SK-N-SH treated with all-trans-retinoic acid at 6 μM for 48 hours (cell line): ENCODE measurements at regions not wholly inside any gene's neighbourhood (a gene's known extent, or its start where the extent isn't known, plus 50 kb on each side); places are given as distances from the start of the nearest gene placed in this dataset.

ENCODE experiments used
- ATAC-seq: fragments of 200-7000 bp; cut with Tn5 transposase; 3 replicates; pipeline ENCODE4 v1.9.1; 2020; ENCODE audit warnings: mild to moderate bottlenecking, moderate library complexity
- ARNTL ChIP-seq: fragments of 450-650 bp; formaldehyde crosslinking; IDR thresholded peaks from 2 replicates; pipeline ENCODE4 v1.5.0; 2020; ENCODE audit warnings: low read depth, mild to moderate bottlenecking, moderate library complexity, borderline replicate concordance
- BACH2 ChIP-seq: fragments of 250-450 bp; sonication (Bioruptor Pico); IDR thresholded peaks from 2 replicates; pipeline ENCODE4 v1.9.0; 2021; ENCODE audit warnings: mild to moderate bottlenecking, borderline replicate concordance
- CSDC2 ChIP-seq: fragments of 250-450 bp; sonication (Bioruptor Pico); IDR thresholded peaks from 2 replicates; pipeline ENCODE4 v1.5.0; 2020; ENCODE audit warnings: mild to moderate bottlenecking, moderate library complexity
- CSRNP3 ChIP-seq: fragments of 250-450 bp; sonication (Bioruptor Pico); IDR thresholded peaks from 2 replicates; pipeline ENCODE4 v1.5.1; 2021; ENCODE audit warnings: mild to moderate bottlenecking, moderate library complexity
- ESRRG ChIP-seq: fragments of 250-450 bp; sonication (Bioruptor Pico); IDR thresholded peaks from 2 replicates; pipeline ENCODE4 v1.6.1; 2021; ENCODE audit warnings: mild to moderate bottlenecking
- GLIS3 ChIP-seq: fragments of 250-450 bp; sonication (Bioruptor Pico); IDR thresholded peaks from 2 replicates; pipeline ENCODE4 v1.5.0; 2020; ENCODE audit warnings: mild to moderate bottlenecking, moderate library complexity
- ISL1 ChIP-seq: fragments of 250-450 bp; sonication (Bioruptor Pico); IDR thresholded peaks from 2 replicates; pipeline ENCODE4 v2.1.2; 2022; ENCODE audit warnings: mild to moderate bottlenecking, moderate library complexity
- OSR1 ChIP-seq: fragments of 250-450 bp; sonication (Bioruptor Pico); IDR thresholded peaks from 2 replicates; pipeline ENCODE4 v1.8.0; 2022; ENCODE audit warnings: moderate library complexity, mild to moderate bottlenecking, inconsistent platforms
- PATZ1 ChIP-seq: fragments of 250-450 bp; sonication (Bioruptor Pico); IDR thresholded peaks from 2 replicates; pipeline ENCODE4 v1.8.0; 2020; ENCODE audit warnings: mild to moderate bottlenecking, moderate library complexity, borderline replicate concordance
- POU6F1 ChIP-seq: fragments of 250-450 bp; sonication (Bioruptor Pico); IDR thresholded peaks from 2 replicates; pipeline ENCODE4 v1.8.0; 2021; ENCODE audit warnings: low read depth, mild to moderate bottlenecking, moderate library complexity, borderline replicate concordance
- PPARA ChIP-seq: fragments of 250-450 bp; sonication (Bioruptor Pico); IDR thresholded peaks from 2 replicates; pipeline ENCODE4 v1.5.0; 2020; ENCODE audit warnings: mild to moderate bottlenecking, borderline replicate concordance
- SNAI2 ChIP-seq: fragments of 250-450 bp; sonication (Bioruptor Pico); IDR thresholded peaks from 2 replicates; pipeline ENCODE4 v1.5.0; 2020; ENCODE audit warnings: mild to moderate bottlenecking, moderate library complexity
- TCF4 ChIP-seq: fragments of 250-450 bp; sonication (Bioruptor Pico); IDR thresholded peaks from 2 replicates; pipeline ENCODE4 v1.8.0; 2021; ENCODE audit warnings: mild to moderate bottlenecking, moderate library complexity, borderline replicate concordance
- TOX ChIP-seq: fragments of 250-450 bp; sonication (Bioruptor Pico); IDR thresholded peaks from 2 replicates; pipeline ENCODE4 v1.8.0; 2021; ENCODE audit warnings: mild to moderate bottlenecking, moderate library complexity, borderline replicate concordance
- ZFP30 ChIP-seq: fragments of 450-650 bp; formaldehyde crosslinking; IDR thresholded peaks from 2 replicates; pipeline ENCODE4 v1.5.0; 2022; ENCODE audit warnings: mild to moderate bottlenecking, moderate library complexity
- ZNF565 ChIP-seq: fragments of 450-650 bp; formaldehyde crosslinking; conservative IDR thresholded peaks from 2 replicates; pipeline ENCODE4 v1.5.0; 2020; ENCODE audit warnings: low read depth, mild to moderate bottlenecking, moderate library complexity
- ZNF70 ChIP-seq: fragments of 450-650 bp; formaldehyde crosslinking; IDR thresholded peaks from 2 replicates; pipeline ENCODE4 v1.5.0; 2020; ENCODE audit warnings: mild to moderate bottlenecking, moderate library complexity
- ZNF8 ChIP-seq: fragments of 450-650 bp; formaldehyde crosslinking; IDR thresholded peaks from 2 replicates; pipeline ENCODE4 v1.5.0; 2020; ENCODE audit warnings: mild to moderate bottlenecking, moderate library complexity
- TF ChIP-seq, protein P1 (sequence below): fragments of 250-450 bp; sonication (Bioruptor Pico); IDR thresholded peaks from 2 replicates; pipeline ENCODE4 v1.5.0; 2020; ENCODE audit warnings: mild to moderate bottlenecking, moderate library complexity
- TF ChIP-seq, protein P2 (sequence below): fragments of 250-450 bp; sonication (Bioruptor Pico); IDR thresholded peaks from 2 replicates; pipeline ENCODE4 v1.5.1; 2020; ENCODE audit warnings: low read depth, mild to moderate bottlenecking, moderate library complexity

- TF ChIP-seq CSRNP3 (CRISPR knock-in tag): no peak
These were observed 158.4 kb downstream of the GDAP2 start for GRCh38 chr1:117770981-117771531.

GRCh38 chr1:117779364-117779763, 150.1 kb downstream of the GDAP2 start:
- TF ChIP-seq ISL1 (CRISPR knock-in tag): no peak
- TF ChIP-seq ZNF565 (CRISPR knock-in tag): no peak
- TF ChIP-seq CSDC2 (CRISPR knock-in tag): no peak
- TF ChIP-seq ZNF8 (CRISPR knock-in tag): no peak
- TF ChIP-seq OSR1 (CRISPR knock-in tag): no peak
- TF ChIP-seq ARNTL (CRISPR knock-in tag): no peak
- no peak for TF ChIP-seq PPARA (CRISPR knock-in tag)
- TF ChIP-seq BACH2 (CRISPR knock-in tag): no peak
- no peak for TF ChIP-seq PATZ1 (CRISPR knock-in tag)
- no peak for TF ChIP-seq GLIS3
- no peak for TF ChIP-seq TOX (CRISPR knock-in tag)
- TF ChIP-seq ZFP30: no peak
- TF ChIP-seq, protein P1, sequence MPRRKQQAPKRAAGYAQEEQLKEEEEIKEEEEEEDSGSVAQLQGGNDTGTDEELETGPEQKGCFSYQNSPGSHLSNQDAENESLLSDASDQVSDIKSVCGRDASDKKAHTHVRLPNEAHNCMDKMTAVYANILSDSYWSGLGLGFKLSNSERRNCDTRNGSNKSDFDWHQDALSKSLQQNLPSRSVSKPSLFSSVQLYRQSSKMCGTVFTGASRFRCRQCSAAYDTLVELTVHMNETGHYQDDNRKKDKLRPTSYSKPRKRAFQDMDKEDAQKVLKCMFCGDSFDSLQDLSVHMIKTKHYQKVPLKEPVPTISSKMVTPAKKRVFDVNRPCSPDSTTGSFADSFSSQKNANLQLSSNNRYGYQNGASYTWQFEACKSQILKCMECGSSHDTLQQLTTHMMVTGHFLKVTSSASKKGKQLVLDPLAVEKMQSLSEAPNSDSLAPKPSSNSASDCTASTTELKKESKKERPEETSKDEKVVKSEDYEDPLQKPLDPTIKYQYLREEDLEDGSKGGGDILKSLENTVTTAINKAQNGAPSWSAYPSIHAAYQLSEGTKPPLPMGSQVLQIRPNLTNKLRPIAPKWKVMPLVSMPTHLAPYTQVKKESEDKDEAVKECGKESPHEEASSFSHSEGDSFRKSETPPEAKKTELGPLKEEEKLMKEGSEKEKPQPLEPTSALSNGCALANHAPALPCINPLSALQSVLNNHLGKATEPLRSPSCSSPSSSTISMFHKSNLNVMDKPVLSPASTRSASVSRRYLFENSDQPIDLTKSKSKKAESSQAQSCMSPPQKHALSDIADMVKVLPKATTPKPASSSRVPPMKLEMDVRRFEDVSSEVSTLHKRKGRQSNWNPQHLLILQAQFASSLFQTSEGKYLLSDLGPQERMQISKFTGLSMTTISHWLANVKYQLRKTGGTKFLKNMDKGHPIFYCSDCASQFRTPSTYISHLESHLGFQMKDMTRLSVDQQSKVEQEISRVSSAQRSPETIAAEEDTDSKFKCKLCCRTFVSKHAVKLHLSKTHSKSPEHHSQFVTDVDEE (CRISPR knock-in tag): no peak
- TF ChIP-seq, protein P2, sequence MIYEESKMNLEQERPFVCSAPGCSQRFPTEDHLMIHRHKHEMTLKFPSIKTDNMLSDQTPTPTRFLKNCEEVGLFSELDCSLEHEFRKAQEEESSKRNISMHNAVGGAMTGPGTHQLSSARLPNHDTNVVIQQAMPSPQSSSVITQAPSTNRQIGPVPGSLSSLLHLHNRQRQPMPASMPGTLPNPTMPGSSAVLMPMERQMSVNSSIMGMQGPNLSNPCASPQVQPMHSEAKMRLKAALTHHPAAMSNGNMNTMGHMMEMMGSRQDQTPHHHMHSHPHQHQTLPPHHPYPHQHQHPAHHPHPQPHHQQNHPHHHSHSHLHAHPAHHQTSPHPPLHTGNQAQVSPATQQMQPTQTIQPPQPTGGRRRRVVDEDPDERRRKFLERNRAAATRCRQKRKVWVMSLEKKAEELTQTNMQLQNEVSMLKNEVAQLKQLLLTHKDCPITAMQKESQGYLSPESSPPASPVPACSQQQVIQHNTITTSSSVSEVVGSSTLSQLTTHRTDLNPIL (CRISPR knock-in tag): no peak
- TF ChIP-seq SNAI2 (CRISPR knock-in tag): no peak
- no peak for TF ChIP-seq TCF4 (CRISPR knock-in tag)
- no peak for TF ChIP-seq ESRRG (CRISPR knock-in tag)
- TF ChIP-seq CSRNP3 (CRISPR knock-in tag): no peak
- no peak for TF ChIP-seq POU6F1 (CRISPR knock-in tag)
- no peak for TF ChIP-seq ZNF70 (CRISPR knock-in tag)
- ATAC-seq: no peak

More at GRCh38 chr1:117770981-117771531, 158.4 kb downstream of the GDAP2 start:
- no peak for ATAC-seq
